Panc1 (cell line): ENCODE measurements at regions not wholly inside any gene's neighbourhood (a gene's known extent, or its start where the extent isn't known, plus 50 kb on each side); places are given as distances from the start of the nearest gene placed in this dataset.

ENCODE experiments used
- ATAC-seq: fragments of 200-7000 bp; cut with Tn5 transposase; 2 replicates; pipeline ENCODE4 v1.9.1; 2020; ENCODE audit warnings: mild to moderate bottlenecking, moderate library complexity
- BruUV-seq: library from RNA; stranded (reverse); fragments of 400-500 nt; replicated peaks from 2 replicates; lab custom pipeline; 2021; lab: Mats Ljungman, UMichigan
- CTCF ChIA-PET: fragments of 300-600 bp; sonication (Branson Sonifier 250); formaldehyde crosslinking; loops from one replicate; lab custom pipeline; 2022; ENCODE audit warnings: antibody characterized with exemption; lab: Charles Lee
- POLR2A ChIA-PET: fragments of 300-600 bp; sonication (Branson Sonifier 250); formaldehyde crosslinking; loops from one replicate; lab custom pipeline; 2022; ENCODE audit warnings: antibody characterized with exemption; lab: Charles Lee
- DNase-seq: peaks from one replicate; pipeline ENCODE4 v3.0.0-alpha.2; 2010; ENCODE audit warnings: low read depth, low spot score
- H3K27ac ChIP-seq: 2 replicates; pipeline ENCODE4 v1.5.1; 2011; ENCODE audit warnings: mild to moderate bottlenecking, low read length, inconsistent platforms
- H3K27me3 ChIP-seq: fragments of 200-500 bp; sonication (Bioruptor generic); 2 replicates; pipeline ENCODE4 v1.6.0; 2014; ENCODE audit warnings: low read length, inconsistent platforms; ENCODE audit not compliant: control insufficient read depth, insufficient read depth
- H3K36me3 ChIP-seq: fragments of 200-500 bp; sonication (Bioruptor generic); 2 replicates; pipeline ENCODE4 v1.5.1; 2014; ENCODE audit warnings: inconsistent platforms, mild to moderate bottlenecking, low read length, moderate library complexity; ENCODE audit not compliant: control insufficient read depth, insufficient read depth
- H3K4me1 ChIP-seq: 2 replicates; pipeline ENCODE4 v1.5.1; 2011; ENCODE audit warnings: inconsistent platforms, mild to moderate bottlenecking, low read length, moderate library complexity; ENCODE audit not compliant: control insufficient read depth, insufficient read depth
- H3K4me3 ChIP-seq, 2 experiments: 2 replicates each; pipeline ENCODE4 v1.5.1; 2011 to 2012; ENCODE audit warnings: low read depth in 2 of 2, low read length in 2 of 2, mild to moderate bottlenecking in 2 of 2, inconsistent platforms in 1 of 2, moderate library complexity in 1 of 2
- H3K9me3 ChIP-seq: fragments of 200-500 bp; sonication (Bioruptor generic); 2 replicates; pipeline ENCODE4 v1.5.1; 2014; ENCODE audit warnings: low read depth, mild to moderate bottlenecking, inconsistent platforms, low read length, moderate library complexity; ENCODE audit not compliant: control insufficient read depth, insufficient read depth
- CTCF ChIP-seq: fragments of 450-650 bp; IDR thresholded peaks from 2 replicates; pipeline ENCODE4 v1.5.1; 2017; ENCODE audit warnings: mild to moderate bottlenecking
- POLR2AphosphoS5 ChIP-seq: IDR thresholded peaks from 2 replicates; pipeline ENCODE4 v1.6.1; 2012; ENCODE audit warnings: mild to moderate bottlenecking, low read depth, low read length, moderate library complexity
- REST ChIP-seq, 2 experiments: IDR thresholded peaks; 2 replicates each; pipeline ENCODE4 v1.6.1; 2011 to 2012; ENCODE audit warnings: low read depth in 2 of 2, control low read depth in 1 of 2, low read length in 1 of 2, mild to moderate bottlenecking in 1 of 2, moderate library complexity in 1 of 2; ENCODE audit not compliant: insufficient read depth in 1 of 2
- SIN3A ChIP-seq: IDR thresholded peaks from 2 replicates; pipeline ENCODE4 v1.6.1; 2012; ENCODE audit warnings: low read depth, mild to moderate bottlenecking, low read length, moderate library complexity, borderline replicate concordance; ENCODE audit not compliant: insufficient read depth
- TCF7L2 ChIP-seq: IDR thresholded peaks from 2 replicates; pipeline ENCODE4 v1.6.1; 2011; ENCODE audit warnings: mild to moderate bottlenecking, low read depth, low read length, inconsistent platforms
- in situ Hi-C: cut with HindIII; loops from 2 replicates; pipeline ENCODE4 v1.10.0; 2016; ENCODE audit warnings: low sequenced_read_pairs, low pct_unique_long_range_greater_than_20kb
- intact Hi-C: fragments of 100-400 bp; cut with micrococcal nuclease; formaldehyde crosslinking; loops from one replicate; pipeline ENCODE4 v1.10.0; 2022; ENCODE audit not compliant: unreplicated experiment

- ChIA-PET POLR2A (no interaction called here), CTCF (no interaction called here)
Measured at GRCh38 chr3:3606321-3606720, 192.9 kb upstream of the LRRN1 start.

GRCh38 chr3:3605226-3605625 is 194.0 kb upstream of the LRRN1 start:
- ATAC-seq, result no peak
- H3K27ac ChIP-seq, result no peak overlapping the region
- no peak for DNase-seq
- no peaks in the 10 kb centered on the region for H3K36me3 ChIP-seq
- no peak overlapping the region for H3K4me3 ChIP-seq
- intact Hi-C loops (no loop called here), in situ Hi-C loops (no loop called here)
- POLR2A ChIA-PET, result no interaction called here
- TF ChIP-seq CTCF (no peak), REST (IDR thresholded peaks at IDR 0.05; ENCODE audit: insufficient read depth in 1 of 2, low read depth in 2 of 2, low read length in 1 of 2) (no peak), POLR2AphosphoS5 (no peak), TCF7L2 (no peak), SIN3A (no peak)
- no peaks in the 10 kb centered on the region for H3K9me3 ChIP-seq
- no peaks in the 10 kb centered on the region for H3K27me3 ChIP-seq
- H3K4me1 ChIP-seq, result no peaks in the 10 kb centered on the region
- no TSS peak for BruUV-seq
- CTCF ChIA-PET, result no interaction called here

More at GRCh38 chr3:3606321-3606720, 192.9 kb upstream of the LRRN1 start:
- no peaks in the 10 kb centered on the region for H3K36me3 ChIP-seq
- BruUV-seq, result no TSS peak
- intact Hi-C loops (no loop called here), in situ Hi-C loops (no loop called here)
- ATAC-seq (no peak), DNase-seq (no peak)
- H3K27me3 ChIP-seq, result no peaks in the 10 kb centered on the region
- no peak for TF ChIP-seq SIN3A
- TF ChIP-seq CTCF, result no peak
- TF ChIP-seq REST (IDR thresholded peaks at IDR 0.05; ENCODE audit: insufficient read depth in 1 of 2, low read depth in 2 of 2, low read length in 1 of 2), result no peak
- no peak for TF ChIP-seq POLR2AphosphoS5
- no peak for TF ChIP-seq TCF7L2
- no peak overlapping the region for H3K27ac ChIP-seq
- H3K4me1 ChIP-seq, result no peaks in the 10 kb centered on the region
- H3K9me3 ChIP-seq, result no peaks in the 10 kb centered on the region
- H3K4me3 ChIP-seq, result no peak overlapping the region
